Gastroesophageal sphincter (tissue), 4 donors: ENCODE measurements at regions not wholly inside any gene's neighbourhood (a gene's known extent, or its start where the extent isn't known, plus 50 kb on each side); places are given as distances from the start of the nearest gene placed in this dataset.

Experiments
- ATAC-seq: fragments of 150-250 bp; one replicate; pipeline ENCODE4 v1.9.1; 2016; ENCODE audit warnings: mild to moderate bottlenecking, moderate library complexity
- H3K27ac ChIP-seq, 4 donors: fragments of 200-600 bp; sonication (generic) in 3 of 4; 1 replicate in 3 of 4; 2 replicates in 1 of 4; pipeline ENCODE4 v1.5.1; 2016 to 2019
- H3K27me3 ChIP-seq: fragments of 200-600 bp; sonication (generic); one replicate; pipeline ENCODE4 v1.5.1; 2019
- H3K36me3 ChIP-seq, 2 donors: fragments of 200-600 bp; sonication (generic); one replicate each; pipeline ENCODE4 v1.5.1; 2019; ENCODE audit warnings: control low read depth in 1 of 2
- H3K4me1 ChIP-seq, 3 donors: fragments of 200-600 bp; sonication (generic); 1 replicate in 2 of 3; 2 replicates in 1 of 3; pipeline ENCODE4 v1.5.1; 2016 to 2019; ENCODE audit warnings: control low read depth in 2 of 3
- H3K4me3 ChIP-seq, 2 donors: fragments of 200-600 bp; sonication (generic); one replicate each; pipeline ENCODE4 v1.5.1; 2019; ENCODE audit warnings: mild to moderate bottlenecking in 1 of 2, moderate library complexity in 1 of 2
- H3K9me3 ChIP-seq, 3 donors: fragments of 200-600 bp; sonication (generic); one replicate each; pipeline ENCODE4 v1.5.1; 2017 to 2019; ENCODE audit warnings: control low read depth in 2 of 3
- EP300 ChIP-seq: sonication (generic); formaldehyde crosslinking; IDR thresholded peaks from one replicate; pipeline ENCODE4 v1.6.1; 2017; ENCODE audit warnings: antibody characterized with exemption, mild to moderate bottlenecking
- POLR2A ChIP-seq, 2 donors: fragments of 450-650 bp; IDR thresholded peaks; one replicate each; pipeline ENCODE4 v1.6.1; 2017; ENCODE audit warnings: antibody characterized with exemption in 2 of 2, mild to moderate bottlenecking in 2 of 2, moderate library complexity in 1 of 2
- POLR2AphosphoS5 ChIP-seq: sonication (generic); formaldehyde crosslinking; IDR thresholded peaks from one replicate; pipeline ENCODE4 v1.6.1; 2017; ENCODE audit warnings: antibody characterized with exemption
- WGBS, 2 donors: methylation state at CpG; one replicate each; pipeline ENCODE4 v1.1.5; 2018; ENCODE audit warnings: low coverage in 1 of 2; 5-methylcytosine and 5-hydroxymethylcytosine counted together
- TF ChIP-seq, protein P1 (sequence below), 4 experiments: fragments of 200-600 bp in 2 of 4; fragments of 450-650 bp in 2 of 4; sonication (generic) in 1 of 4; IDR thresholded peaks; one replicate each; pipeline ENCODE4 v1.5.1; 2017 to 2019; ENCODE audit warnings: antibody characterized with exemption in 4 of 4, mild to moderate bottlenecking in 2 of 4, moderate library complexity in 2 of 4

DNA sequence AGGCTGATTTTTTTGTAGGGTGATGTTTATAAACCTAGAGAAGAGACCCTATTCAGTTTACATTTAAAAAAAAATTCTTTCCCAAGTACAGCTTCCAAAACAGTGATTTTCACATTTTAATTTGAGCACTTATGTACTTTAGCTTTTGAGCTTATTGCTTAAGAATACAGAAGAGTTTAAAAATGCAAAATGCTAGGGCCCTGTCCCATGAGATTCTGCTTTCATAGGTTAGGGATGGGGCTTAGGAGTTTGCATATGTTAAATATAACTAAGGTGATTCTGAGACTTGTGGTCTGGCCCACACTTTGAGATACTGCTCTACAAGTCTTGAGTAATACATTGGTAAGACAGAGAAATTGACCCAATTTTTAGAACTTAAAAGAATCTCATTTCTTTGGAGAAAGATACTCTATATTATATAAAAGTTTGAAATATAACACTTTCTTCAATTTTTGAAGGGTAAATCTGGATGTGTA lies 137.3 kb upstream of the CWC22 start:
- Histone ChIP-seq H3K27me3 (no peaks in the 10 kb centered on the region), H3K9me3 (no peaks in the 10 kb centered on the region), H3K4me1 (no peaks in the 10 kb centered on the region), H3K4me3 (no peak overlapping the region), H3K27ac (no peak overlapping the region), H3K36me3 (no peaks in the 10 kb centered on the region)
- no peak for ATAC-seq
- TF ChIP-seq EP300 (no peak), POLR2A (IDR thresholded peaks at IDR 0.05) (no peak), POLR2AphosphoS5 (no peak)
- TF ChIP-seq, protein P1, sequence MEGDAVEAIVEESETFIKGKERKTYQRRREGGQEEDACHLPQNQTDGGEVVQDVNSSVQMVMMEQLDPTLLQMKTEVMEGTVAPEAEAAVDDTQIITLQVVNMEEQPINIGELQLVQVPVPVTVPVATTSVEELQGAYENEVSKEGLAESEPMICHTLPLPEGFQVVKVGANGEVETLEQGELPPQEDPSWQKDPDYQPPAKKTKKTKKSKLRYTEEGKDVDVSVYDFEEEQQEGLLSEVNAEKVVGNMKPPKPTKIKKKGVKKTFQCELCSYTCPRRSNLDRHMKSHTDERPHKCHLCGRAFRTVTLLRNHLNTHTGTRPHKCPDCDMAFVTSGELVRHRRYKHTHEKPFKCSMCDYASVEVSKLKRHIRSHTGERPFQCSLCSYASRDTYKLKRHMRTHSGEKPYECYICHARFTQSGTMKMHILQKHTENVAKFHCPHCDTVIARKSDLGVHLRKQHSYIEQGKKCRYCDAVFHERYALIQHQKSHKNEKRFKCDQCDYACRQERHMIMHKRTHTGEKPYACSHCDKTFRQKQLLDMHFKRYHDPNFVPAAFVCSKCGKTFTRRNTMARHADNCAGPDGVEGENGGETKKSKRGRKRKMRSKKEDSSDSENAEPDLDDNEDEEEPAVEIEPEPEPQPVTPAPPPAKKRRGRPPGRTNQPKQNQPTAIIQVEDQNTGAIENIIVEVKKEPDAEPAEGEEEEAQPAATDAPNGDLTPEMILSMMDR (IDR thresholded peaks at IDR 0.05), result no peak

DNA sequence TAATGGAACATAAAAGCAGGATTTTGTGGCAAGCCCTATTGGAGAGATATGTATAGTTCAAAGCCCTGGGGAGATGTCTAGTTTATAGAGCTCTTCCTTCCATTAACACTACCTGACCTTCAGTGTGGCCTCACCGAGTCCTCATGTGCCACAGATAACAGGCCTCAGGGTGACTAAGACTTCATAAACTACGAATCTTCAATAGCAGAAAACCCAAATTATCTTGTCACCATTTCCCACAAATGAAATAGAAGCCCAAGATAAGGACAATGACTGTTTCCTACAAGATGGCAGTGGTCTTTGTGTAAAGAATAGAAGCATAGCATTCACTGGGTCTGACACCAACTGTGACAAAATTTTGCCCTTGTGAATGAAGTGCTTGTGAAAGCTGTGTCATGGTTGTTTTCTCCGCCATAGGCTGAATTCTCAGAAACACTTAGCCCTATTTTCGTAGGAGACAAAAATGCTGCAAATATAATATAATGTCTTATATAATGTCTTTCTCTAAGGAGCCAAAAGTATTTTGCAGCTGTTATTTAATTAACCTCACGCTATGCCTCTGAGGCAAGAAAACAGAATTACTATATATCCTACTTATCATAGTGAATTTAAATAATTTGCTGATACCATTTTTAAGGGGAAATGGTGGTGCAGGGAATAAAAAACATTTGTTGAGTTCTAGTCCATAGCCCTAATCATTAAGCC lies 136.7 kb upstream of the CWC22 start:
- WGBS, 2 donors, result 79 to 88% methylated on average over 5 of the region's 5 CpGs
- no peaks in the 10 kb centered on the region for H3K36me3 ChIP-seq
- no peak for ATAC-seq
- H3K9me3 ChIP-seq, result no peaks in the 10 kb centered on the region
- H3K27me3 ChIP-seq, result no peaks in the 10 kb centered on the region
- H3K4me3 ChIP-seq, result no peak overlapping the region
- no peaks in the 10 kb centered on the region for H3K4me1 ChIP-seq
- H3K27ac ChIP-seq, result no peak overlapping the region
- TF ChIP-seq EP300, result no peak
- TF ChIP-seq POLR2AphosphoS5, result no peak
- TF ChIP-seq, protein P1 (IDR thresholded peaks at IDR 0.05), result no peak
- no peak for TF ChIP-seq POLR2A (IDR thresholded peaks at IDR 0.05)

DNA sequence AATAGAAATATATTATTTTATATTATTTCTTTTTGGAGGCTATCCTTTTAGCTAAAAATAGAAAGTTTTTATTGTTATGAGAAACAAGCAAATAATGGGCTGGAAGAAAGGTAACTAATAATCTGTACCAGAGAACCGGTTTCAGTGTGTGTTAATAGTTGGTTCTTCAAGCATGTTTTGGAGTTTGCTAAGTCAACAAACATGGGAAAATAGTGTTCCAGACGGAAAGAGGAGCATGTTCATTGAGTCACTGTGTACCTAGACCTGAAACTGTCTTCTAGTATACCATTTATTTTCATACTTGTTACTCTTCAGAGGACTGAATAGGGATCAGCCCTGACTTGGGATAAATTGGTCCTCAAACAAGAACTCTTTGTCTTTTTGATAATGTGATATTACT lies 134.5 kb upstream of the CWC22 start:
- H3K27me3 ChIP-seq, result no peaks in the 10 kb centered on the region
- TF ChIP-seq EP300, result no peak
- no peak for TF ChIP-seq POLR2AphosphoS5
- TF ChIP-seq, protein P1 (IDR thresholded peaks at IDR 0.05), result no peak
- no peak for TF ChIP-seq POLR2A (IDR thresholded peaks at IDR 0.05)
- no peaks in the 10 kb centered on the region for H3K4me1 ChIP-seq
- no peak overlapping the region for H3K4me3 ChIP-seq
- ATAC-seq, result no peak
- H3K36me3 ChIP-seq, result no peaks in the 10 kb centered on the region
- H3K27ac ChIP-seq, result no peak overlapping the region
- no peaks in the 10 kb centered on the region for H3K9me3 ChIP-seq
- WGBS, 2 donors, result 72 to 100% methylated on average over 2 of the region's 2 CpGs

DNA sequence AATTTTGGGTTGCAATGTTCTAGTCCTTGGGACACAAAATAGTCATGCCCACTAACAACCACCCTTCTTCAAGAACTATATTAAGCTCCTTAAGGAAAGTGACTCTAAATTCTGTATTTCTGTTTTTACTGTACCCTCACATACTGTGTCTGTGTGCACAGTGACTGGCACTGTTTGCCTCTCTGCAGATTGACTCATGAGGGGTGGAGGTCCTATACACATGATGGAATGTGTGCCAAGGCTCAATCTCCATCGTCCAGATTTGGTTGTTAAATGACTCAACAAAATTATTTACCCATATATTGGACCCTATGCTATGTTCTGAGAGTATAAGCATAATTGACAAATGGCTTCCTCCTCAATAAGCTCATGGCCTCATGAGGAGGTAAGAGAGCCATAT lies 126.6 kb upstream of the CWC22 start:
- TF ChIP-seq, protein P1 (IDR thresholded peaks at IDR 0.05), result no peak
- TF ChIP-seq POLR2A (IDR thresholded peaks at IDR 0.05) (no peak), EP300 (no peak)
- Histone ChIP-seq H3K36me3 (no peaks in the 10 kb centered on the region), H3K4me1 (no peaks in the 10 kb centered on the region), H3K4me3 (no peak overlapping the region), H3K27me3 (no peaks in the 10 kb centered on the region), H3K9me3 (no peaks in the 10 kb centered on the region), H3K27ac (no peak overlapping the region)
- WGBS, 2 donors, result 43 to 50% methylated on average over 1 of the region's 1 CpG
- no peak for ATAC-seq

DNA sequence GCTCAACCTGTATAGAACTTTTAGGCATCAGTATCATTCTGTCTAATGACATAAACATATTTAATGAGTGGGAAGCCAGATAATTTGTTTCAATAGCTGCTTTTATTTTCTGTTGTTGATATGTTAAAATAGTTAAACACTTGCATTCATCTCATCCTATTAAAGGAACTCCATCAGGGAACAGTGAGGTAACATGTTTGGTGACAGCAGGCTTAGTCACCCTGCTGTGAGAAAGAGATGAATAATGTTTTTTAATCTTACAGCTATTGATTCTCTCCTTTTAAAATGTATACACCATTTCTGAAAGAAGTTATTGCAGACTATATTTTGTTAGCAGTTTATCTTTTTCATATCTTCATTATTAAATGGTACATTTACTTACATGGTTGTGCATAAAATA lies 123.3 kb upstream of the CWC22 start:
- Histone ChIP-seq H3K27me3 (no peaks in the 10 kb centered on the region), H3K9me3 (no peaks in the 10 kb centered on the region), H3K27ac (no peak overlapping the region), H3K36me3 (no peaks in the 10 kb centered on the region), H3K4me1 (peaks cover 0 to 3% (median 0%) of the 10 kb centered on the region in 3 donors), H3K4me3 (no peak overlapping the region)
- no peak for ATAC-seq
- TF ChIP-seq POLR2AphosphoS5 (no peak), EP300 (no peak), POLR2A (IDR thresholded peaks at IDR 0.05) (no peak)
- TF ChIP-seq, protein P1 (IDR thresholded peaks at IDR 0.05), result no peak
